Urothelium cell line (cell line): ENCODE measurements at regions not wholly inside any gene's neighbourhood (a gene's known extent, or its start where the extent isn't known, plus 50 kb on each side); places are given as distances from the start of the nearest gene placed in this dataset.
"Not testable (repeated sequence)": the region's sequence is repeated elsewhere in the genome, so short reads cannot be mapped to it uniquely, and the experiment has no call there.

Experiments used
- DNase-seq: peaks from one replicate; pipeline ENCODE4 v3.0.0; 2011; ENCODE audit warnings: low spot score, mixed read lengths
- FAIRE-seq: peaks from 2 replicates; lab custom pipeline; 2011; peaks lifted over from hg19 to GRCh38; lab: Jason Lieb, UNC

- FAIRE-seq (peak; percentile 27), DNase-seq (no peak)
Measured at GRCh38 chr19:30066781-30067759, 125.0 kb downstream of the URI1 start.

GRCh38 chr19:30067956-30068506 lies 126.0 kb downstream of the URI1 start:
- FAIRE-seq = peak; percentile 98

GRCh38 chr19:30068528-30069395 lies 126.7 kb downstream of the URI1 start:
- FAIRE-seq (peak; percentile 20), DNase-seq (no peak)

More at GRCh38 chr19:30067956-30068506, 126.0 kb downstream of the URI1 start:
- DNase-seq = not testable (repeated sequence)

GRCh38 chr19:30069535-30070197 lies 127.6 kb downstream of the URI1 start:
- FAIRE-seq (peak; percentile 68), DNase-seq (no peak)

- no peak for DNase-seq
- peak; percentile 35 for FAIRE-seq
Measured at GRCh38 chr19:30070198-30070967, 128.3 kb downstream of the URI1 start.

GRCh38 chr19:30070968-30071632 lies 129.1 kb downstream of the URI1 start:
- FAIRE-seq = no peak
- DNase-seq = no peak

GRCh38 chr19:30071871-30072270 lies 129.8 kb downstream of the URI1 start:
- DNase-seq (no peak), FAIRE-seq (no peak)

GRCh38 chr19:30073152-30074000 lies 131.3 kb downstream of the URI1 start:
- DNase-seq (no peak), FAIRE-seq (peak; percentile 23)

- peak; percentile 77 for FAIRE-seq
- DNase-seq = no peak
Measured at GRCh38 chr19:30074096-30074495, 132.1 kb downstream of the URI1 start.

- FAIRE-seq = peak; percentile 63
- DNase-seq = no peak
Measured at GRCh38 chr19:30074741-30075715, 133.0 kb downstream of the URI1 start.

- DNase-seq (no peak), FAIRE-seq (no peak)
Measured at GRCh38 chr19:30076101-30076551, 134.1 kb downstream of the URI1 start.

GRCh38 chr19:30076751-30077670 lies 135.0 kb downstream of the URI1 start:
- FAIRE-seq (peak; percentile 75), DNase-seq (no peak)

GRCh38 chr19:30077851-30078355 lies 135.9 kb downstream of the URI1 start:
- no peak for DNase-seq
- FAIRE-seq = no peak

GRCh38 chr19:30078381-30078910 lies 136.4 kb downstream of the URI1 start:
- DNase-seq (no peak), FAIRE-seq (peak; percentile 59)

GRCh38 chr19:30079200-30079599 lies 137.2 kb downstream of the URI1 start:
- no peak for FAIRE-seq

GRCh38 chr19:30082168-30082567 lies 140.1 kb downstream of the URI1 start:
- DNase-seq = no peak
- peak; percentile 62 for FAIRE-seq

More at GRCh38 chr19:30079200-30079599, 137.2 kb downstream of the URI1 start:
- DNase-seq = no peak
